Epidermal melanocyte (primary cell): ENCODE measurements at regions not wholly inside any gene's neighbourhood (a gene's known extent, or its start where the extent isn't known, plus 50 kb on each side); places are given as distances from the start of the nearest gene placed in this dataset.
A peak's percentile ranks its signal among the peaks of the same experiment; 100 is the strongest.

Source experiments
- DNase-seq: peaks from one replicate; pipeline ENCODE4 v3.0.0; 2011; ENCODE audit warnings: low spot score; ENCODE audit not compliant: insufficient read length

- DNase-seq: no peak
These were observed 290.3 kb upstream of the KLF12 start for GRCh38 chr13:74424455-74424854.

GRCh38 chr13:74423434-74423833, 289.2 kb upstream of the KLF12 start:
- DNase-seq: no peak

- no peak for DNase-seq
These were observed 280.3 kb upstream of the KLF12 start for GRCh38 chr13:74414458-74414857.

GRCh38 chr13:74413482-74413881, 279.3 kb upstream of the KLF12 start:
- DNase-seq: no peak

- DNase-seq: no peak
These were observed 275.3 kb upstream of the KLF12 start for GRCh38 chr13:74409551-74409950.

GRCh38 chr13:74406420-74406819, 272.2 kb upstream of the KLF12 start:
- no peak for DNase-seq

GRCh38 chr13:74398599-74398998, 264.4 kb upstream of the KLF12 start:
- DNase-seq: no peak

- DNase-seq: no peak
These were observed 254.9 kb upstream of the KLF12 start for GRCh38 chr13:74389056-74389455.

- no peak for DNase-seq
These were observed 254.4 kb upstream of the KLF12 start for GRCh38 chr13:74388626-74389025.

GRCh38 chr13:74372511-74372910, 238.3 kb upstream of the KLF12 start:
- DNase-seq: no peak

- no peak for DNase-seq
These were observed 233.0 kb upstream of the KLF12 start for GRCh38 chr13:74367193-74367592.

- DNase-seq: no peak
These were observed 227.1 kb upstream of the KLF12 start for GRCh38 chr13:74361274-74361673.

GRCh38 chr13:74346960-74347359, 212.8 kb upstream of the KLF12 start:
- DNase-seq: no peak

GRCh38 chr13:74338341-74338740, 204.1 kb upstream of the KLF12 start:
- DNase-seq: no peak

GRCh38 chr13:74336546-74336945, 202.3 kb upstream of the KLF12 start:
- DNase-seq: no peak

GRCh38 chr13:74335370-74335769, 201.2 kb upstream of the KLF12 start:
- DNase-seq: no peak

- no peak for DNase-seq
These were observed 195.8 kb upstream of the KLF12 start for GRCh38 chr13:74329962-74330361.

- peak; percentile 46 for DNase-seq
These were observed 190.9 kb upstream of the KLF12 start for GRCh38 chr13:74325106-74325505.

GRCh38 chr13:74324338-74324737, 190.1 kb upstream of the KLF12 start:
- DNase-seq: no peak

- DNase-seq: no peak
These were observed 188.4 kb upstream of the KLF12 start for GRCh38 chr13:74322562-74322961.

- no peak for DNase-seq
These were observed 186.1 kb upstream of the KLF12 start for GRCh38 chr13:74320282-74320681.

GRCh38 chr13:74316547-74316946, 182.3 kb upstream of the KLF12 start:
- DNase-seq: no peak

- DNase-seq: no peak
These were observed 172.3 kb upstream of the KLF12 start for GRCh38 chr13:74306496-74306895.

GRCh38 chr13:74305876-74306275, 171.7 kb upstream of the KLF12 start:
- no peak for DNase-seq
